GM19455 (cell line): ENCODE measurements at regions not wholly inside any gene's neighbourhood (a gene's known extent, or its start where the extent isn't known, plus 50 kb on each side); places are given as distances from the start of the nearest gene placed in this dataset.

ENCODE experiments used
- ATAC-seq: cut with Tn5 transposase; IDR thresholded peaks from one replicate; pipeline ENCODE4 v1.9.1; 2021; ENCODE audit not compliant: unreplicated experiment

- ATAC-seq = no peak
These were observed 257.0 kb upstream of the RAB6C start for GRCh38 chr2:129722306-129723019.

- no peak for ATAC-seq
These were observed 256.0 kb upstream of the RAB6C start for GRCh38 chr2:129723277-129724020.

- ATAC-seq = no peak
These were observed 255.3 kb upstream of the RAB6C start for GRCh38 chr2:129724021-129724757.

GRCh38 chr2:129726216-129726615 is 253.2 kb upstream of the RAB6C start:
- ATAC-seq = no peak

GRCh38 chr2:129727286-129727685 is 252.2 kb upstream of the RAB6C start:
- no peak for ATAC-seq

- no peak for ATAC-seq
These were observed 251.2 kb upstream of the RAB6C start for GRCh38 chr2:129728035-129728972.

- ATAC-seq = no peak
These were observed 250.5 kb upstream of the RAB6C start for GRCh38 chr2:129729011-129729410.

GRCh38 chr2:129729646-129730045 is 249.8 kb upstream of the RAB6C start:
- ATAC-seq = no peak

GRCh38 chr2:129730979-129731378 is 248.5 kb upstream of the RAB6C start:
- no peak for ATAC-seq

- ATAC-seq = no peak
These were observed 247.4 kb upstream of the RAB6C start for GRCh38 chr2:129731907-129732629.

GRCh38 chr2:129732630-129733026 is 246.8 kb upstream of the RAB6C start:
- ATAC-seq = no peak

- no peak for ATAC-seq
These were observed 246.4 kb upstream of the RAB6C start for GRCh38 chr2:129733041-129733440.

GRCh38 chr2:129733579-129733978 is 245.9 kb upstream of the RAB6C start:
- no peak for ATAC-seq

- ATAC-seq = no peak
These were observed 245.0 kb upstream of the RAB6C start for GRCh38 chr2:129734343-129735034.

GRCh38 chr2:129735576-129735975 is 243.9 kb upstream of the RAB6C start:
- ATAC-seq = no peak

GRCh38 chr2:129737660-129738527 is 241.6 kb upstream of the RAB6C start:
- ATAC-seq = no peak

GRCh38 chr2:129738799-129739198 is 240.7 kb upstream of the RAB6C start:
- ATAC-seq = no peak

GRCh38 chr2:129740504-129740903 is 239.0 kb upstream of the RAB6C start:
- no peak for ATAC-seq

- ATAC-seq = no peak
These were observed 238.3 kb upstream of the RAB6C start for GRCh38 chr2:129741165-129741564.
